NCI-H2107 (cell line): ENCODE measurements at regions not wholly inside any gene's neighbourhood (a gene's known extent, or its start where the extent isn't known, plus 50 kb on each side); places are given as distances from the start of the nearest gene placed in this dataset.
"Not testable (repeated sequence)": the region's sequence is repeated elsewhere in the genome, so short reads cannot be mapped to it uniquely, and the experiment has no call there.

Source experiments
- DNase-seq: peaks from one replicate; lab custom pipeline; 2025; lab: John Stamatoyannopoulos, UW

GRCh38 chr4:97394653-97395052 is 748.6 kb downstream of the STPG2 start:
- no peak for DNase-seq

- no peak for DNase-seq
Measured at GRCh38 chr4:97396097-97396496, 747.2 kb downstream of the STPG2 start.

- DNase-seq, result no peak
Measured at GRCh38 chr4:97396605-97397004, 746.7 kb downstream of the STPG2 start.

- no peak for DNase-seq
Measured at GRCh38 chr4:97404876-97405523, 738.3 kb downstream of the STPG2 start.

- DNase-seq, result no peak
Measured at GRCh38 chr4:97411356-97411755, 731.9 kb downstream of the STPG2 start.

GRCh38 chr4:97412331-97412730 is 730.9 kb downstream of the STPG2 start:
- DNase-seq, result no peak

- DNase-seq, result no peak
Measured at GRCh38 chr4:97414161-97414560, 729.1 kb downstream of the STPG2 start.

GRCh38 chr4:97432551-97432950 is 710.7 kb downstream of the STPG2 start:
- DNase-seq, result no peak

- not testable (repeated sequence) for DNase-seq
Measured at GRCh38 chr4:97437998-97438705, 705.1 kb downstream of the STPG2 start.

GRCh38 chr4:97453186-97453585 is 690.1 kb downstream of the STPG2 start:
- DNase-seq, result no peak

GRCh38 chr4:97457253-97457652 is 686.0 kb downstream of the STPG2 start:
- DNase-seq, result no peak

GRCh38 chr4:97468272-97468671 is 675.0 kb downstream of the STPG2 start:
- DNase-seq, result no peak

- DNase-seq, result no peak
Measured at GRCh38 chr4:97475621-97476020, 667.7 kb downstream of the STPG2 start.

GRCh38 chr4:97477974-97478373 is 665.3 kb downstream of the STPG2 start:
- no peak for DNase-seq

GRCh38 chr4:97479388-97479787 is 663.9 kb downstream of the STPG2 start:
- no peak for DNase-seq

- DNase-seq, result no peak
Measured at GRCh38 chr4:97491856-97492255, 651.4 kb downstream of the STPG2 start.

GRCh38 chr4:97493815-97494518 is 649.3 kb downstream of the STPG2 start:
- DNase-seq, result no peak

GRCh38 chr4:97496298-97496873 is 646.9 kb downstream of the STPG2 start:
- no peak for DNase-seq

- DNase-seq, result no peak
Measured at GRCh38 chr4:97498875-97499274, 644.4 kb downstream of the STPG2 start.

- no peak for DNase-seq
Measured at GRCh38 chr4:97500423-97500822, 642.9 kb downstream of the STPG2 start.

- DNase-seq, result no peak
Measured at GRCh38 chr4:97504713-97505112, 638.6 kb downstream of the STPG2 start.

GRCh38 chr4:97507587-97508245 is 635.6 kb downstream of the STPG2 start:
- no peak for DNase-seq
